Upper lobe of left lung (tissue), 6 donors: ENCODE measurements at regions not wholly inside any gene's neighbourhood (a gene's known extent, or its start where the extent isn't known, plus 50 kb on each side); places are given as distances from the start of the nearest gene placed in this dataset.
"Not testable (repeated sequence)": the region's sequence is repeated elsewhere in the genome, so short reads cannot be mapped to it uniquely, and the experiment has no call there.

Experiments
- ATAC-seq, 2 donors: fragments of 200-7000 bp; cut with Tn5 transposase; one replicate each; pipeline ENCODE4 v1.9.1; 2022; ENCODE audit warnings: mild to moderate bottlenecking in 2 of 2, moderate library complexity in 2 of 2; ENCODE audit not compliant: low FRiP score in 2 of 2
- DNase-seq, 2 donors: peaks; one replicate each; pipeline ENCODE4 v3.0.0-alpha.2; 2019 to 2020
- H3K27ac ChIP-seq, 4 donors: fragments of 200-600 bp; sonication (generic); one replicate each; pipeline ENCODE4 v1.5.1; 2016 to 2019
- H3K27me3 ChIP-seq, 4 donors: fragments of 200-600 bp; sonication (generic); one replicate each; pipeline ENCODE4 v1.5.1; 2017 to 2019
- H3K36me3 ChIP-seq, 4 donors: fragments of 200-600 bp; sonication (generic); one replicate each; pipeline ENCODE4 v1.5.1; 2016 to 2019
- H3K4me1 ChIP-seq, 4 donors: fragments of 200-600 bp; sonication (generic); one replicate each; pipeline ENCODE4 v1.5.1; 2018 to 2019
- H3K4me3 ChIP-seq, 4 donors: fragments of 200-600 bp; sonication (generic); one replicate each; pipeline ENCODE4 v1.5.1; 2017 to 2019; ENCODE audit warnings: mild to moderate bottlenecking in 2 of 4, moderate library complexity in 1 of 4
- H3K9me3 ChIP-seq, 4 donors: fragments of 200-600 bp; sonication (generic); one replicate each; pipeline ENCODE4 v1.5.1; 2018 to 2019
- EP300 ChIP-seq, 4 donors: sonication (generic); formaldehyde crosslinking; IDR thresholded peaks; one replicate each; pipeline ENCODE4 v1.5.1; 2017; ENCODE audit warnings: antibody characterized with exemption in 4 of 4, control low read depth in 2 of 4
- POLR2A ChIP-seq, 4 donors: fragments of 450-650 bp; IDR thresholded peaks; one replicate each; pipeline ENCODE4 v1.5.1; 2016 to 2017; ENCODE audit warnings: antibody characterized with exemption in 4 of 4, mild to moderate bottlenecking in 2 of 4
- POLR2AphosphoS5 ChIP-seq, 2 donors: sonication (generic); formaldehyde crosslinking; IDR thresholded peaks; one replicate each; pipeline ENCODE4 v1.5.1; 2017; ENCODE audit warnings: antibody characterized with exemption in 2 of 2
- WGBS, 2 donors: methylation state at CpG; one replicate each; pipeline ENCODE4 v1.1.5; 2017 to 2018; 5-methylcytosine and 5-hydroxymethylcytosine counted together
- TF ChIP-seq, protein P1 (sequence below), 6 experiments: fragments of 450-650 bp in 4 of 6; fragments of 200-600 bp in 2 of 6; sonication (generic) in 2 of 6; IDR thresholded peaks; one replicate each; pipeline ENCODE4 v1.5.1; 2016 to 2019; ENCODE audit warnings: antibody characterized with exemption in 6 of 6
- donor health status: DM: no; HTN: no; CAD: no; lungs with moderate emphysema.
- donor health status: DM: no; HTN: yes; CAD: no; lungs with severe emphysema.

- 65% methylated on average over 3 of the region's 3 CpGs for WGBS, 2 donors
Observed at GRCh38 chr4:96406742-96407141, 566.8 kb downstream of the PDHA2 start.

DNA sequence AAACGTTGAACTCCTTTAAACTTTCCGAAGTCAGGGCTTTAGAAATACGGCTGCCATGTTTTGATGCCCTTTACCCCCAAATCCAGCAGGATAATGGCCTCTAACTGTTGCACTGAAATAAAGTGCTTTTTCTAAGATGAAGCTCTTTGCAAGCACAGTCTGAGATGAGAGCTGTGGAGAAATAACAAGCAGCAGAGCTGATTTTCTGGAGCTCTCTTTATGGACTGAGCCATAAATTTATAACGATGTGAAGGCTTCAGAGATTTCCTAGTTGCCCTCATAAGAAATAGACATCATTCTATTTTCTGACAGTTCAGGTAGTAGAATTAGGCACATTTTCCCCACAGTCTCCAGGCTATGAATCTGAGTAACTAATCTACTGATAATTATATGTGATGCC lies 567.3 kb downstream of the PDHA2 start:
- Histone ChIP-seq H3K27ac (no peak overlapping the region), H3K27me3 (no peaks in the 10 kb centered on the region), H3K9me3 (no peaks in the 10 kb centered on the region), H3K4me1 (no peaks in the 10 kb centered on the region), H3K36me3 (no peaks in the 10 kb centered on the region), H3K4me3 (no peak overlapping the region)
- no peak for ATAC-seq
- 74 to 89% methylated on average over 4 of the region's 4 CpGs for WGBS, 2 donors
- no peak for TF ChIP-seq POLR2A (IDR thresholded peaks at IDR 0.05)
- TF ChIP-seq, protein P1, sequence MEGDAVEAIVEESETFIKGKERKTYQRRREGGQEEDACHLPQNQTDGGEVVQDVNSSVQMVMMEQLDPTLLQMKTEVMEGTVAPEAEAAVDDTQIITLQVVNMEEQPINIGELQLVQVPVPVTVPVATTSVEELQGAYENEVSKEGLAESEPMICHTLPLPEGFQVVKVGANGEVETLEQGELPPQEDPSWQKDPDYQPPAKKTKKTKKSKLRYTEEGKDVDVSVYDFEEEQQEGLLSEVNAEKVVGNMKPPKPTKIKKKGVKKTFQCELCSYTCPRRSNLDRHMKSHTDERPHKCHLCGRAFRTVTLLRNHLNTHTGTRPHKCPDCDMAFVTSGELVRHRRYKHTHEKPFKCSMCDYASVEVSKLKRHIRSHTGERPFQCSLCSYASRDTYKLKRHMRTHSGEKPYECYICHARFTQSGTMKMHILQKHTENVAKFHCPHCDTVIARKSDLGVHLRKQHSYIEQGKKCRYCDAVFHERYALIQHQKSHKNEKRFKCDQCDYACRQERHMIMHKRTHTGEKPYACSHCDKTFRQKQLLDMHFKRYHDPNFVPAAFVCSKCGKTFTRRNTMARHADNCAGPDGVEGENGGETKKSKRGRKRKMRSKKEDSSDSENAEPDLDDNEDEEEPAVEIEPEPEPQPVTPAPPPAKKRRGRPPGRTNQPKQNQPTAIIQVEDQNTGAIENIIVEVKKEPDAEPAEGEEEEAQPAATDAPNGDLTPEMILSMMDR (IDR thresholded peaks at IDR 0.05) = no peak
- TF ChIP-seq POLR2AphosphoS5 (IDR thresholded peaks at IDR 0.05) = no peak
- no peak for TF ChIP-seq EP300 (IDR thresholded peaks at IDR 0.05)
- DNase-seq = no peak

More at GRCh38 chr4:96406742-96407141, 566.8 kb downstream of the PDHA2 start:
- Histone ChIP-seq H3K27me3 (no peaks in the 10 kb centered on the region), H3K4me1 (no peaks in the 10 kb centered on the region), H3K36me3 (no peaks in the 10 kb centered on the region), H3K4me3 (no peak overlapping the region), H3K9me3 (no peaks in the 10 kb centered on the region), H3K27ac (no peak overlapping the region)
- ATAC-seq (no peak), DNase-seq (no peak)
- TF ChIP-seq POLR2A (IDR thresholded peaks at IDR 0.05) = no peak
- no peak for TF ChIP-seq POLR2AphosphoS5 (IDR thresholded peaks at IDR 0.05)
- TF ChIP-seq, protein P1 (IDR thresholded peaks at IDR 0.05) = no peak
- TF ChIP-seq EP300 (IDR thresholded peaks at IDR 0.05) = no peak

- Histone ChIP-seq H3K9me3 (no peaks in the 10 kb centered on the region), H3K4me3 (no peak overlapping the region), H3K27me3 (no peaks in the 10 kb centered on the region), H3K4me1 (no peaks in the 10 kb centered on the region), H3K27ac (no peak overlapping the region), H3K36me3 (no peaks in the 10 kb centered on the region)
- no peak for TF ChIP-seq POLR2A (IDR thresholded peaks at IDR 0.05)
- TF ChIP-seq EP300 (IDR thresholded peaks at IDR 0.05) = no peak
- TF ChIP-seq POLR2AphosphoS5 (IDR thresholded peaks at IDR 0.05) = no peak
- TF ChIP-seq, protein P1 (IDR thresholded peaks at IDR 0.05) = no peak
- DNase-seq (no peak), ATAC-seq (no peak)
- 88 to 90% methylated on average over 5 of the region's 5 CpGs for WGBS, 2 donors
Observed at GRCh38 chr4:96407738-96408463, 568.0 kb downstream of the PDHA2 start.

- H3K27ac ChIP-seq, H3K27me3 ChIP-seq, H3K4me1 ChIP-seq, ATAC-seq, H3K4me3 ChIP-seq, H3K36me3 ChIP-seq, H3K9me3 ChIP-seq: not testable (repeated sequence)
- DNase-seq = peak in 1 of 2 donors; percentile 46
- WGBS, 2 donors = 91 to 97% methylated on average over 7 to 21 of the region's 21 CpGs
Observed at GRCh38 chr4:96414853-96415252, 575.0 kb downstream of the PDHA2 start.

GRCh38 chr4:96429657-96430056 lies 589.8 kb downstream of the PDHA2 start:
- no peaks in the 10 kb centered on the region for H3K4me1 ChIP-seq
- DNase-seq (no peak), ATAC-seq (no peak)
- TF ChIP-seq, protein P1 (IDR thresholded peaks at IDR 0.05) = no peak
- TF ChIP-seq EP300 (IDR thresholded peaks at IDR 0.05) (no peak), POLR2AphosphoS5 (IDR thresholded peaks at IDR 0.05) (no peak), POLR2A (IDR thresholded peaks at IDR 0.05) (no peak)
- no peak overlapping the region for H3K4me3 ChIP-seq
- H3K36me3 ChIP-seq = no peaks in the 10 kb centered on the region
- H3K27me3 ChIP-seq = no peaks in the 10 kb centered on the region
- no peak overlapping the region for H3K27ac ChIP-seq
- H3K9me3 ChIP-seq = no peaks in the 10 kb centered on the region
